ENCODE measurements at regions not wholly inside any gene's neighbourhood (a gene's known extent, or its start where the extent isn't known, plus 50 kb on each side); places are given as distances from the start of the nearest gene placed in this dataset.

DNA sequence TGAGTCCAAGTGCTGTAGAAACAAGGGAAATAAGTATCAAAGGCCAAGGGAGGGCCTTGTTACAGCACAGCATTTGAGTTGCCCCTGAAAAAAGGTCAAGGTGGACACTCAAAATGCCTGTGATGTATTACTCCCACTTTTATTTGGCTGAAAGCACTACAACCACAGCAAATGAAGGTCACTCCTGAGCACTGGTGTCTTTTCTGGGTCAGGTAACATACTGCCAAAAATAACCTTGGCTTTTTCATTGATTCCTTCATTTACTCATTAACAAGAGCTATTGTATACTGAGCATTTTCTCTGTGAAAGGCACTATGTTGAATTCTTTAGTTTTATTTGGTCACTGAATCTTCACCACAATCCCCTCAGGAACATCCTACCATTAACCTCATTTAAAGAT is 590.3 kb downstream of the BCL11A start:
- DNase-seq, result no peak

GRCh38 chr2:59961746-59962145 is 591.7 kb downstream of the BCL11A start:
- no peak for DNase-seq

DNA sequence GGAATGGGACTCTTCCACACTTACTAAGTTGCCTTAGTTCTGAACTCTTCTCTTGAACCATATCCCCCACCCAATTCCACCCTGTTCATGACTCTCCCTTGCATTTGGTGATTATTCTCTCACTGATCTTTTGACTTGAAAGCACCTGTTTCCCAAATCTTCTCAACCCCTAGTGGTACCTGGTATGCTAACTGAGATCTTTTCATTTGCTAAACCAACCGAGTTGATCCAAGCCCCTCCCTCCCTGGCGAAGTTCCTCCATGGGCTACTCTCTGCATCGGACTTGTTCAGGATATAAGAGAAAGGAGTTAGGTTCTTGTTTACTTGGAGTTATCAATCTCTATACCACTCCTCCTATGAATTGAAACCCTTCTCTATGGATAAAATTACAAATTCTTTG is 593.5 kb downstream of the BCL11A start:
- no peak for DNase-seq

DNA sequence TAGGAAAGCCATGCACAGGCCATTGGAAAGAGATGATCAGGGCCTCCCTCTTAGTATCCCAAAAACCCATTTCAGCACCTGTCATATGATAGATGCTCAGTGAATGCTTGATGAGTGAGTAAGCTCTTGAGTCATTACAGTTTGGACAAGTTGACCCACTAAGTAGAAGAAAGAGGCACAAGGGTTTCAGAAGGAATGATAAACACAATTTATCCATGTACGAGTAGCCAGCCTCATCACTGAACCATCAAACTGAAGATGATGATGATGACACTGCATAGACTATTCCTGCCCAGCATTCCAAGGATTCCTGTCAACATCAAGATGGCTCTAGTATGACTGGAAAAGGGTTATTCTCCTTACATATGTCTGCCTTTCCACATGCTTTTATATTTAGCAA is 596.0 kb downstream of the BCL11A start:
- peak; percentile 65 for DNase-seq

DNA sequence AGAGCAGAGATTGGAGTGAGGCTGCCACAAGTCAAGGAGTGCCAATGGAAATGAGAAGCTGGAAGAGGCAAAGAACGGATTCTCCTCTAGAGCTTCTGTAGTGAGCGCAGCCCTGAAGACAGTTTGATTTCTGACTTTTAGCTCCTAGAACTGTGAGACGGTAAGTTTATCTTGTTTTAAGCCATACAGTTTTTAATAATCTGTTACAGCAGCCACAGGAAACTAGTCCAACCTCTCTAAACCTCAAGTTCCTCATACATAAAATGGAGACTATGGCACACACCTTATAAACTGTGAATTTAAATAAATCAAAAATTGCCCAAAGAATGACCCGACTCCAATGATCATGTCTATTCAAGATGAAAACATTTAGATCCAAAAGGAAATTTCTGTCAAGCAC is 596.5 kb downstream of the BCL11A start:
- no peak for DNase-seq

DNA sequence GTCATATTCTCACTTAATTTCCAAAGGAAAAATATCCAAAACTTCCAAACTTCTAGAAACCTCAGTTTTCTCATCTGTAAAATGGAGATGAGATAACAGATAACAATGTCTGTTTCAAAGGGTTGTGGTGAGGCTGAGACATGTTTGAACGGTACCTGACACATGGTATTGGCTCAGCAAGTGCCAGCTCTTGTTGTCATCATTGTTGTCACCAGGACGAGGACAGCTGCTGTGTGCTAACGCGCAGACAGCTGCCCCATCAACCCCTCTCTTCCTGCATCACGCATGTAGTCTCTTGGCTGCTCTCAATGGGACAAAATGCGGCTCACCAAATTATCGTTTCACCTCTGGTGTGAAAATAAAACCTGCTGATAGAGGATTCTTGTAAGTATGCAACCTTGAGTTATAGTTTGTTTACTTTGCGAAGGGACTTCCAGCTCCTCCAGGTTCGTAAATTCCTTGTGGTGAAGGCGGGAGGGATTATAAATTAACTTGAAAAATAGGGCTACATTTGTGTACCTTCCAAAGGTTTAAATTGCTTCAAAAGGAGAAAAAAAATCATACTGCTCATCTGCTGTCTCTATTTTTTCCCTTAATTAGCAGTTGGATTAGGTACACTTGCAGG is 605.4 kb downstream of the BCL11A start:
- no peak for DNase-seq

DNA sequence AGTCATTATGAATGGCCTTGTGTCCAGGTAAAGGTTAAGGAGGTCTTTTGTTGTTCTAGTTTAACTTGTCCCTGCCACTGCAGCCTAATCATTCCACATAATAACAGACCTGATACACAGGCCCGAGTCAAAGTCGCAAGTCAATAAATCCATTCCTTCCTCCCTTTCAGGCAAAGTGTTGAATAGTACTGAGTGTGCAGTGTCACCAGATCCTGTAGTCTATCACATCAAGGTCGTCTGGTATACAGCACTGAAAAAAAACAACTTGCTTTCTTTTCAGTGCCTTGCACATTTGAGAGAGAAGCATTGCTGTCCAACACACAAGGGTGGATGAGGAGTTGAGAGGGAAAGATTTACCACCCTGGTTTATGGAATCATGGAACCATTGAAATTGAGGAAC is 606.2 kb downstream of the BCL11A start:
- no peak for DNase-seq

- no peak for DNase-seq
Measured at GRCh38 chr2:59939236-59939635, 614.2 kb downstream of the BCL11A start.

DNA sequence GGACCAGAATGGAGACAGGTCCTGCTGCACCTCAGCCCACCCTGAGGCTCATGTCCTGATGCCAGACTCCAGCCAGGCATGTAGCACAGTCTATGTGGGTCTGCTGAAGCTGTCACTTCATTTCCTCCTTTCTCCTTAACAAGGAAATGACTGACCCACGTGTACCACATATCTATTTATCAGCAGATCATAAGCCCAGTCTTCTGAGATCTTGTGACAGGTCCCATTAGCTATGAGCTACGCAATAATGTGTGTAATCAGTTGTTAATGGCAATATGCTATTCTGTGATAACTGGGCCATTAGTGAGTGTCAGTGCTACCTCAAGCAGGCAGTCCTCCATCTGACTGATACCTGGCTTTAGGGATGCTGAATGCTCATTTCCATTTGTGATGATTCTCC is 615.3 kb downstream of the BCL11A start:
- no peak for DNase-seq

DNA sequence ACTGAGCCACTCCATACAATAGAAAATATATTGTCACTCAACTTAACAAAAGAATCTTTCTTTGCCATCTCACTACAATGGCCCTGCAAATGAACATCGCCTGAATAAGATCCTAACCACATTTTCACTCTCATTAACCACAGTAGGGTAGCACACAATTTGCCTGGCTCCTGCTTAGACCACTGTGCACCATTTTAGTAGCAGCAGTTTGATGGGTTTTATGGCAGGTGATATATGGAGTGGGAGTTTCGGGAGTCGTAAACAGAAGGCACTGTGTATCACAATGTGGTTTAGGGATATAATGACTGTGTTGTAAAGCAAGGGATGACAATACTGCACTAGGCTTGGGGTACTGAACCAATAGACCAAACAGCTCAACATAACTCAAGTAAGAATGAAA is 617.4 kb downstream of the BCL11A start:
- no peak for DNase-seq

DNA sequence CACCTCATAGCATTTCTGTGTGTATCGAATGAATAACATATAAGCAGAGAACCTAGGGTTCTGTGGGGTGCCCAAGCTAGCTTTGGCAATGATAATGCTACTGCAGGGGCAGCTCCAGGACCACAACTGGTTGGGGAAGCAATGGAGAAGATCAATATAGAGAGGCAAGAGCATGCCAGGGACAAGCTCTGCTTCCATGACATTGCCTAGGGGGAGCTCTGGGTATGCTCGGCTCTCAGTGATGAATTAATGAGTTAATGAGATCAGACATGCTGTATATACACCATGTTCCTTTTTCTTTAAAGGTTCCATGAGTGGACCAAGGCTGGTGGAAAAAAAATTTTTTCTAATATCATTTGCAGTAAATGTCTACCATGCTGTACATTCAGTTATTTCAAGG is 618.4 kb downstream of the BCL11A start:
- DNase-seq, result no peak

DNA sequence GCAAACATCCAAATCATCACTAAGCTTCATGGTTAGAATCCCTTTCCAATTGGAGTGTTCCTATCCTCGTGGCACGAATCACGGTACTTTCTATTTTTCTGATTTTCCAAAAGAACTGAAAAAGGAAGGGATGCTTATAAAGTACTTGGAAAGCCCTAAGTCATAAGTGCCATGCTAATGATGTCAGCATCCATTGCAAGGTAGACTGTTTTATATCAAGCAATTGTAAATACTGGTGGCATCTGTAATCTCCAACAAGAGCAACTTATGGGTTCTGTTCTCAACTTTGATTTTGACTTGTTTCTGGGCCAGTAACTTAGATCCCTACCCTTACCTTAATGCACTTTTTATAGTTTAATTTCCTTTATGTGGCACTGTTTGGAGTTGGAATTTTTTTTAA is 619.5 kb downstream of the BCL11A start:
- DNase-seq, result no peak

- no peak for DNase-seq
Measured at GRCh38 chr2:59932341-59932740, 621.1 kb downstream of the BCL11A start.

- no peak for DNase-seq
Measured at GRCh38 chr2:59930430-59930829, 623.0 kb downstream of the BCL11A start.

- DNase-seq, result no peak
Measured at GRCh38 chr2:59926731-59927130, 626.7 kb downstream of the BCL11A start.

DNA sequence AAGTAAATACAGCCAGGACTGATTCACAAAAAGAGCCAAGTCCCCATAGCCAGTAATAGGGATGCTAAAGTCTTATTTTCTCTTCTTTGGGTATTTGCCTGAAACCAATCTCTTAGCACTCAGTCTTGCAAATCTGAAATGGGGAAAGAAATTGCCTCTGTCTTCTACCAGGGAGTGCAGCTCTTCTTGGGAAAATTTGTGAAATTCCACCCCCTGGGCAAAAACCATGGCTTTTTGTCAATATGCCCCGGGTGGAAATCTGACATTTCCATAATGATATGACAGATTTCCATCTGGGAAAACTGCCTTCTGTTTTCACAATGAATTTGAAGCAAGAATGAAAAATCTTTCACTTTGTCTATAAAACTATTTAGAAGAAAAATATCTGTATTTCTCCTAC is 628.1 kb downstream of the BCL11A start:
- no peak for DNase-seq

DNA sequence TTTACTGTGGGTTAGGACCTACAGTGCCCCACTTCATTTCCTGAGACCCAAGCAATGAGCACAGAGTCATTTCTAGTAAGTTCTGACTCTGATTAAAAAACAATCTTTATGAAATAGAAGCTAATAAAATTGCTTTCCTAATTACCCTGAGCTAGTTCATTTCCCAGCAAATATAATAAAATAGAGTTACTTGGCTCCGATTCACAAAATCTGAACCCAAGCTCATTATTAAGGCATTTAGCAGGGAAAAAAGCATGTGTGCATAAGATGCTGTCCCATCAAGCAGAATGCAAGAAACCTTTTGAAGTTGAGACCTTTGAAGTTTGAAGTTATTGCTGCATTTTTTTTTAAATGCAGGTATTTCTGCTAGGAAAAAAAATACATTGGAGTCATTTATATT is 629.1 kb downstream of the BCL11A start:
- DNase-seq, result no peak

DNA sequence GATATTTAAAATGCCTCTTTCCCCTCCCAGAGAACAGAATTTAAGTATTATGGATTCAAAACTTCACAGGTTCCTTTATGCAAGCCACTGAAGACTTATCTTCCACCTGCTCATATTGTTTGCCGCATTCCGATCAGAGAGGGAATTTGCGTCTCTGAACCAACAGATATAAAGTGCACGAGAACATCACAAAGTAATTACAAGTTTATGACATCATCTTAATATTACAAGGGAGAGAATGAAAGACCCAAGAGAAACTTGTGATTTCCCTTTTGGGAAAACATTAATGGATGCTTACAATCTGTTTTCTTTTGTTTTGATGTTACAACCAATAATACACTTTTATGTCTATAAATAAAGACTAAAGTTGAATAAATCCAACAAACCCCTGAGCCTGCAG is 631.0 kb downstream of the BCL11A start:
- DNase-seq, result no peak

DNA sequence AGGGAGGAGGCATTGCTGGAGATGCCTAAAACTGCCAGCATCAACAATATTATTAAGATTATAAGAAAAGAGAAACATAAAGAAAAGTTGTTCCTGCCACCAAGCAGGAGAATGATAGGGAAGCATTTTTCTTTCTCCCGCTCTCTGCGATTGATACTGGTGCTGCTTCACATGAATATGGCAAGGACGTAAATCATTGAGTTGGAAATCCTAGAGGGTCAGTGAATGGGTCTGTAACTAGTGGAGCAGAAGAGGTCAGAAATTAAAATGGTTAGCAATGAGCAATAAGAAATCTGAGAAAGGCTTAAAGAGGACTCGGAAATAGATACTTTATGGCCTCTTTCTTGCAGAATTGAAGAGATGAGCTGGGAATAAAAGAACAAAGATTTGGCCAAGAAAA is 631.7 kb downstream of the BCL11A start:
- no peak for DNase-seq

GRCh38 chr2:59920961-59921360 is 632.5 kb downstream of the BCL11A start:
- no peak for DNase-seq

GRCh38 chr2:59920307-59920706 is 633.1 kb downstream of the BCL11A start:
- DNase-seq, result no peak

GRCh38 chr2:59919579-59919978 is 633.9 kb downstream of the BCL11A start:
- DNase-seq, result no peak

- peak; percentile 11 for DNase-seq
Measured at GRCh38 chr2:59912042-59912441, 641.4 kb downstream of the BCL11A start.

DNA sequence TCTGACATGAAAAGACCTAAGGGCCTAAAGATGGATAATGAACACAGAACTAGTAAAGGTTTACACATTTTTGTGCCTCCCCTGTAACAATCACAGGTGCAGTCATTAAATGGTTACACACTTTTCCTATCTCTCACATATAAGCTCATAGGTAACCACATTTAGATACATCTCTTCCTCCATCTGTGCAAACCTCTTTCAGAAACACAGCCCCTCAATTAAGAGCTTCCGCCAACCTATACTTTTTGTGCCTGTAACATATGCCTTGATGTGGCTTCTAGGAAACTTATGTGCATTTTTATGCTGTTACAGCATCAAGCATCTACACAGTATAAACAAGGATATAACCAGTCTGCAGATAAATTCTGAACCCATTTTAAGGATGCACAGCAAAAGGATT is 643.3 kb downstream of the BCL11A start:
- DNase-seq, result no peak

- DNase-seq, result no peak
Measured at GRCh38 chr2:59909147-59909546, 644.3 kb downstream of the BCL11A start.

- no peak for DNase-seq
Measured at GRCh38 chr2:59905731-59906130, 647.7 kb downstream of the BCL11A start.

All from fibroblast of skin of back (primary cell).